Spleen (tissue), 7 donors: ENCODE measurements at regions not wholly inside any gene's neighbourhood (a gene's known extent, or its start where the extent isn't known, plus 50 kb on each side); places are given as distances from the start of the nearest gene placed in this dataset.

Source experiments
- CTCF ChIP-seq, 11 experiments: fragments of 200-600 bp in 7 of 11; fragments of 450-650 bp in 4 of 11; sonication (generic) in 4 of 11; IDR thresholded peaks in 8 of 11; conservative IDR thresholded peaks in 3 of 11; 1 replicate in 7 of 11; 2 replicates in 4 of 11; pipeline versions ENCODE4 v1.4.0 to v1.8.0; 2016 to 2021; ENCODE audit warnings: antibody characterized with exemption in 11 of 11, inconsistent platforms in 4 of 11, mild to moderate bottlenecking in 1 of 11
- POLR2A ChIP-seq, 3 donors: fragments of 450-650 bp; IDR thresholded peaks; one replicate each; pipeline ENCODE4 v1.5.1; 2017; ENCODE audit warnings: antibody characterized with exemption in 3 of 3, mild to moderate bottlenecking in 1 of 3
- POLR2AphosphoS5 ChIP-seq, 3 donors: sonication (generic); formaldehyde crosslinking; IDR thresholded peaks; one replicate each; pipeline ENCODE4 v1.5.1; 2017; ENCODE audit warnings: antibody characterized with exemption in 3 of 3
- donor health status: DM: no; HTN: no; CAD: no; lungs with moderate emphysema.
- donor health status: DM: no; HTN: no; CAD: no.
- donor health status: DM: no; HTN: no; CAD: no.

GRCh38 chr2:145985517-145985916 lies 1465.6 kb upstream of the ZEB2 start:
- TF ChIP-seq CTCF (IDR thresholded peaks at IDR 0.05 in 8 of 11, conservative IDR thresholded peaks at IDR 0.05 in 3 of 11) = no peak
- no peak for TF ChIP-seq POLR2A (IDR thresholded peaks at IDR 0.05)
- no peak for TF ChIP-seq POLR2AphosphoS5 (IDR thresholded peaks at IDR 0.05)
